ENCODE measurements at regions not wholly inside any gene's neighbourhood (a gene's known extent, or its start where the extent isn't known, plus 50 kb on each side); places are given as distances from the start of the nearest gene placed in this dataset.

GRCh38 chr12:97701901-97702300 is 239.3 kb downstream of the RMST start:
- Histone ChIP-seq H3K27me3 (ENCODE audit: insufficient read depth, poor library complexity, severe bottlenecking) (no peaks in the 10 kb centered on the region), H3K27ac (replicated peaks) (no peak overlapping the region), H3K4me3 (replicated peaks; ENCODE audit: insufficient read depth, low read length) (no peak overlapping the region)
- TF ChIP-seq REST (IDR thresholded peaks at IDR 0.05; ENCODE audit: insufficient replicate concordance, low read depth) (no peak), SPI1 (IDR thresholded peaks at IDR 0.05; ENCODE audit: borderline replicate concordance, low read depth) (no peak), POLR2AphosphoS5 (IDR thresholded peaks at IDR 0.05; ENCODE audit: low read depth) (no peak), CTCF (IDR thresholded peaks at IDR 0.05; ENCODE audit: insufficient read depth, low read length) (no peak), GABPA (IDR thresholded peaks at IDR 0.05; ENCODE audit: low read depth) (no peak)
- no peak for DNase-seq (ENCODE audit: low read depth in 1 of 2, low spot score in 1 of 2)

- no peak overlapping the region for H3K4me3 ChIP-seq (replicated peaks; ENCODE audit: insufficient read depth, low read length)
- no peak for DNase-seq (ENCODE audit: low read depth in 1 of 2, low spot score in 1 of 2)
These were observed 248.8 kb downstream of the RMST start for GRCh38 chr12:97711392-97711791.

GRCh38 chr12:97713270-97713669 is 250.7 kb downstream of the RMST start:
- Histone ChIP-seq H3K27me3 (ENCODE audit: insufficient read depth, poor library complexity, severe bottlenecking) (no peaks in the 10 kb centered on the region), H3K4me3 (replicated peaks; ENCODE audit: insufficient read depth, low read length) (no peak overlapping the region), H3K27ac (replicated peaks) (no peak overlapping the region)
- no peak for TF ChIP-seq REST (IDR thresholded peaks at IDR 0.05; ENCODE audit: insufficient replicate concordance, low read depth)
- no peak for TF ChIP-seq SPI1 (IDR thresholded peaks at IDR 0.05; ENCODE audit: borderline replicate concordance, low read depth)
- no peak for TF ChIP-seq CTCF (IDR thresholded peaks at IDR 0.05; ENCODE audit: insufficient read depth, low read length)
- TF ChIP-seq GABPA (IDR thresholded peaks at IDR 0.05; ENCODE audit: low read depth), result no peak
- no peak for TF ChIP-seq POLR2AphosphoS5 (IDR thresholded peaks at IDR 0.05; ENCODE audit: low read depth)
- no peak for DNase-seq (ENCODE audit: low read depth in 1 of 2, low spot score in 1 of 2)

More at GRCh38 chr12:97711392-97711791, 248.8 kb downstream of the RMST start:
- H3K27me3 ChIP-seq (ENCODE audit: insufficient read depth, poor library complexity, severe bottlenecking), result no peaks in the 10 kb centered on the region
- H3K27ac ChIP-seq (replicated peaks), result no peak overlapping the region
- TF ChIP-seq SPI1 (IDR thresholded peaks at IDR 0.05; ENCODE audit: borderline replicate concordance, low read depth) (no peak), GABPA (IDR thresholded peaks at IDR 0.05; ENCODE audit: low read depth) (no peak), REST (IDR thresholded peaks at IDR 0.05; ENCODE audit: insufficient replicate concordance, low read depth) (no peak), CTCF (IDR thresholded peaks at IDR 0.05; ENCODE audit: insufficient read depth, low read length) (no peak), POLR2AphosphoS5 (IDR thresholded peaks at IDR 0.05; ENCODE audit: low read depth) (no peak)

Data from HL-60 (cell line).